ENCODE measurements at regions not wholly inside any gene's neighbourhood (a gene's known extent, or its start where the extent isn't known, plus 50 kb on each side); places are given as distances from the start of the nearest gene placed in this dataset.
A peak's percentile ranks its signal among the peaks of the same experiment; 100 is the strongest.

- DNase-seq: no peak
These were observed 468.7 kb downstream of the RPS24 start for GRCh38 chr10:78502210-78502936.

GRCh38 chr10:78504181-78504580 lies 470.5 kb downstream of the RPS24 start:
- DNase-seq: no peak

GRCh38 chr10:78505657-78506056 lies 472.0 kb downstream of the RPS24 start:
- no peak for DNase-seq

GRCh38 chr10:78506614-78507013 lies 473.0 kb downstream of the RPS24 start:
- no peak for DNase-seq

GRCh38 chr10:78507510-78508160 lies 474.0 kb downstream of the RPS24 start:
- DNase-seq: no peak

- no peak for DNase-seq
These were observed 475.5 kb downstream of the RPS24 start for GRCh38 chr10:78508955-78509748.

GRCh38 chr10:78510566-78511323 lies 477.1 kb downstream of the RPS24 start:
- peak; percentile 66 for DNase-seq

GRCh38 chr10:78511324-78512204 lies 477.9 kb downstream of the RPS24 start:
- no peak for DNase-seq

GRCh38 chr10:78512205-78512550 lies 478.5 kb downstream of the RPS24 start:
- no peak for DNase-seq

- no peak for DNase-seq
These were observed 479.7 kb downstream of the RPS24 start for GRCh38 chr10:78513330-78513729.

GRCh38 chr10:78513986-78514385 lies 480.3 kb downstream of the RPS24 start:
- DNase-seq: no peak

GRCh38 chr10:78514459-78514858 lies 480.8 kb downstream of the RPS24 start:
- DNase-seq: no peak

- no peak for DNase-seq
These were observed 481.6 kb downstream of the RPS24 start for GRCh38 chr10:78515038-78515872.

- DNase-seq: no peak
These were observed 482.1 kb downstream of the RPS24 start for GRCh38 chr10:78515873-78516153.

- DNase-seq: no peak
These were observed 482.6 kb downstream of the RPS24 start for GRCh38 chr10:78516236-78516635.

- no peak for DNase-seq
These were observed 483.1 kb downstream of the RPS24 start for GRCh38 chr10:78516756-78517155.

- DNase-seq: peak; percentile 3
These were observed 484.6 kb downstream of the RPS24 start for GRCh38 chr10:78518224-78518623.

GRCh38 chr10:78520737-78521430 lies 487.2 kb downstream of the RPS24 start:
- peak; percentile 33 for DNase-seq

GRCh38 chr10:78523453-78523852 lies 489.8 kb downstream of the RPS24 start:
- peak; percentile 33 for DNase-seq

- DNase-seq: peak; percentile 42
These were observed 490.7 kb downstream of the RPS24 start for GRCh38 chr10:78524342-78524741.

GRCh38 chr10:78524941-78525340 lies 491.3 kb downstream of the RPS24 start:
- DNase-seq: peak; percentile 40
